ENCODE measurements at regions not wholly inside any gene's neighbourhood (a gene's known extent, or its start where the extent isn't known, plus 50 kb on each side); places are given as distances from the start of the nearest gene placed in this dataset.
"Not testable (repeated sequence)": the region's sequence is repeated elsewhere in the genome, so short reads cannot be mapped to it uniquely, and the experiment has no call there.

GRCh38 chr15:49723981-49724380 is 103.1 kb downstream of the DTWD1 start:
- Histone ChIP-seq H3K4me1 (no peaks in the 10 kb centered on the region), H3K9me3 (no peaks in the 10 kb centered on the region), H3K27me3 (no peaks in the 10 kb centered on the region), H3K36me3 (no peaks in the 10 kb centered on the region), H3K4me3 (no peak overlapping the region), H3K27ac (no peak overlapping the region)
- DNase-seq: no peak
- TF ChIP-seq CTCF (IDR thresholded peaks at IDR 0.05): no peak
- no peak for TF ChIP-seq POLR2AphosphoS5 (IDR thresholded peaks at IDR 0.05)
- no peak for TF ChIP-seq POLR2A (IDR thresholded peaks at IDR 0.05)
- TF ChIP-seq EP300 (IDR thresholded peaks at IDR 0.05; ENCODE audit: low read depth): no peak
- WGBS, 2 donors (ENCODE audit: low coverage in 1 of 2): 83 to 84% methylated on average over 2 of the region's 2 CpGs
- intact Hi-C loops (cut with DNase I; ENCODE audit: low total_unique reads): no loop called here
- in situ Hi-C loops (cut with MboI; ENCODE audit: low pct_ligation_motif_present in 1 of 4, low pct_unique_long_range_greater_than_20kb in 1 of 4, low sequenced_read_pairs in 3 of 4): no loop called here

- Histone ChIP-seq H3K4me3 (no peak overlapping the region), H3K4me1 (peaks cover 0 to 31% (median 13%) of the 10 kb centered on the region in 4 donors), H3K36me3 (no peaks in the 10 kb centered on the region), H3K9me3 (no peaks in the 10 kb centered on the region), H3K27me3 (no peaks in the 10 kb centered on the region), H3K27ac (peak overlapping the region; percentile 21 to 68 (median 37))
- TF ChIP-seq EP300 (IDR thresholded peaks at IDR 0.05; ENCODE audit: low read depth): no peak
- no peak for TF ChIP-seq POLR2AphosphoS5 (IDR thresholded peaks at IDR 0.05)
- TF ChIP-seq CTCF (IDR thresholded peaks at IDR 0.05): peak in 1 of 5 experiments; percentile 18
- TF ChIP-seq POLR2A (IDR thresholded peaks at IDR 0.05): no peak
- in situ Hi-C loops (cut with MboI; ENCODE audit: low pct_ligation_motif_present in 1 of 4, low pct_unique_long_range_greater_than_20kb in 1 of 4, low sequenced_read_pairs in 3 of 4) (no loop called here), intact Hi-C loops (cut with DNase I; ENCODE audit: low total_unique reads) (no loop called here)
- WGBS, 2 donors (ENCODE audit: low coverage in 1 of 2): 59 to 65% methylated on average over 2 to 5 of the region's 5 CpGs
- peak; percentile 45 for DNase-seq
Measured at GRCh38 chr15:49731187-49732099, 110.6 kb downstream of the DTWD1 start.

- H3K27me3 ChIP-seq; H3K4me3 ChIP-seq; in situ Hi-C loops (cut with MboI; ENCODE audit: low pct_ligation_motif_present in 1 of 4, low pct_unique_long_range_greater_than_20kb in 1 of 4, low sequenced_read_pairs in 3 of 4); DNase-seq; H3K9me3 ChIP-seq; H3K36me3 ChIP-seq; intact Hi-C loops (cut with DNase I; ENCODE audit: low total_unique reads): not testable (repeated sequence)
- H3K4me1 ChIP-seq: peaks cover 0 to 31% (median 13%) of the 10 kb centered on the region in 4 donors
- 53 to 63% methylated on average over 4 to 10 of the region's 10 CpGs for WGBS, 2 donors (ENCODE audit: low coverage in 1 of 2)
- peak overlapping the region in 3 of 4 donors; percentile 23 to 68 (median 51) for H3K27ac ChIP-seq
Measured at GRCh38 chr15:49732109-49732508, 111.3 kb downstream of the DTWD1 start.

- peaks cover 0 to 31% (median 13%) of the 10 kb centered on the region in 4 donors for H3K4me1 ChIP-seq
- peak overlapping the region in 1 of 4 donors; percentile 29 for H3K27ac ChIP-seq
- H3K36me3 ChIP-seq; H3K4me3 ChIP-seq; intact Hi-C loops (cut with DNase I; ENCODE audit: low total_unique reads); H3K27me3 ChIP-seq; in situ Hi-C loops (cut with MboI; ENCODE audit: low pct_ligation_motif_present in 1 of 4, low pct_unique_long_range_greater_than_20kb in 1 of 4, low sequenced_read_pairs in 3 of 4); H3K9me3 ChIP-seq: not testable (repeated sequence)
- peak; percentile 57 for DNase-seq
- WGBS, 2 donors (ENCODE audit: low coverage in 1 of 2): 43 to 59% methylated on average over 1 of the region's 1 CpG
Measured at GRCh38 chr15:49734089-49734488, 113.2 kb downstream of the DTWD1 start.

- intact Hi-C loops (cut with DNase I; ENCODE audit: low total_unique reads) (no loop called here), in situ Hi-C loops (cut with MboI; ENCODE audit: low pct_ligation_motif_present in 1 of 4, low pct_unique_long_range_greater_than_20kb in 1 of 4, low sequenced_read_pairs in 3 of 4) (no loop called here)
- H3K4me3 ChIP-seq: no peak overlapping the region
- no peaks in the 10 kb centered on the region for H3K36me3 ChIP-seq
- H3K27ac ChIP-seq: peak overlapping the region in 1 of 4 donors; percentile 29
- no peaks in the 10 kb centered on the region for H3K9me3 ChIP-seq
- no peak for TF ChIP-seq POLR2AphosphoS5 (IDR thresholded peaks at IDR 0.05)
- no peak for TF ChIP-seq CTCF (IDR thresholded peaks at IDR 0.05)
- TF ChIP-seq POLR2A (IDR thresholded peaks at IDR 0.05): no peak
- TF ChIP-seq EP300 (IDR thresholded peaks at IDR 0.05; ENCODE audit: low read depth): no peak
- 87 to 90% methylated on average over 2 to 4 of the region's 4 CpGs for WGBS, 2 donors (ENCODE audit: low coverage in 1 of 2)
- DNase-seq: no peak
- peaks cover 0 to 31% (median 13%) of the 10 kb centered on the region in 4 donors for H3K4me1 ChIP-seq
- no peaks in the 10 kb centered on the region for H3K27me3 ChIP-seq
Measured at GRCh38 chr15:49734831-49735508, 114.1 kb downstream of the DTWD1 start.

Data from transverse colon (tissue), 4 donors.